Colonic mucosa (tissue), 4 donors: ENCODE measurements at regions not wholly inside any gene's neighbourhood (a gene's known extent, or its start where the extent isn't known, plus 50 kb on each side); places are given as distances from the start of the nearest gene placed in this dataset.

Experiments used
- DNase-seq: peaks from one replicate; pipeline ENCODE4 v3.0.0-alpha.2; 2020
- H3K27ac ChIP-seq: fragments of 200-600 bp; one replicate; pipeline ENCODE4 v1.8.0; 2021
- H3K27me3 ChIP-seq: fragments of 200-600 bp; one replicate; pipeline ENCODE4 v1.8.0; 2021
- H3K36me3 ChIP-seq: fragments of 200-600 bp; one replicate; pipeline ENCODE4 v1.8.0; 2021
- H3K4me1 ChIP-seq: fragments of 200-600 bp; one replicate; pipeline ENCODE4 v1.8.0; 2021; ENCODE audit warnings: mild to moderate bottlenecking
- H3K4me3 ChIP-seq: fragments of 200-600 bp; one replicate; pipeline ENCODE4 v1.8.0; 2021
- H3K9ac ChIP-seq, 2 donors: one replicate each; pipeline ENCODE4 v1.7.0; 2013; ENCODE audit warnings: control low read depth in 2 of 2, low read depth in 2 of 2, low read length in 2 of 2
- H3K9me3 ChIP-seq: fragments of 200-600 bp; one replicate; pipeline ENCODE4 v1.8.0; 2021
- CTCF ChIP-seq: fragments of 200-600 bp; IDR thresholded peaks from one replicate; pipeline ENCODE4 v1.8.0; 2022; ENCODE audit warnings: antibody characterized with exemption, mild to moderate bottlenecking
- intact Hi-C: fragments of 100-400 bp; cut with DNase I; formaldehyde crosslinking; loops from one replicate; pipeline ENCODE4 v1.14.1; 2022
- donor health status: healthy.
- donor health status: DM: no; HTN: no; CAD: no.
- donor health status: DM: no; HTN: no; CAD: no.

GRCh38 chr10:21068026-21068656, 171.0 kb upstream of the NEBL start:
- Histone ChIP-seq H3K4me1 (no peaks in the 10 kb centered on the region), H3K4me3 (no peak overlapping the region), H3K27me3 (no peaks in the 10 kb centered on the region), H3K27ac (no peak overlapping the region), H3K9me3 (no peaks in the 10 kb centered on the region), H3K36me3 (no peaks in the 10 kb centered on the region), H3K9ac (no peak overlapping the region)
- no peak for DNase-seq
- intact Hi-C loops, result no loop called here
- TF ChIP-seq CTCF, result no peak

DNA sequence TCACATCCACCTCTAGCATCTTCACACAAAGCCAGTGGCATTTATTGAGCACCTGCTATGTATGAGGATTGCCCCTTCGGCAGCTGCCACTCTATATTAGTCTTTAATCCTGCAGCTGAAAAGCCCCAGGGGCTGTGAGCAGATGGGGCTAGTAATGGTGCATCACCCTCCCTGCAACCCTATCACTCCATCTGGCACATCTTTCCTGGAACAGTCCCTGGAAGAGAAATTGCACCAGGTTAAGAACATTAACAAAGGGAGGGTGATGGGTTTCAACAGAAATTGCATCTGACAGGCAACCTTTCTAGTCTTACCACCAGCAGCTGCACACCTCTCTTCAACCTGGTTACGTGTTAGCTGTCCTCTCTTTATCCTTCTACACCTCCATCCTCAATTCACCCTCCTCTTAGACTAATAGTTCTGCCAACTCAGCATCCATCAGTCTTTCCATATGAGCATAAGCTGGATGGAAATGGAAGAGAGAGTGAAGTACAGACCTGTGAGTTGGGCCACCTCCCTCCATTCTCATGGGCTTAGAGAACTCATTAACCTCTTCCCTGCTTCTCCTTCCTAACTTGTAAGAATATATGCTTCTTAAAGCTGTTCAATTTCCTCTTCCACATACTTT, 168.6 kb upstream of the NEBL start:
- intact Hi-C loops, result no loop called here
- Histone ChIP-seq H3K27me3 (no peaks in the 10 kb centered on the region), H3K9me3 (no peaks in the 10 kb centered on the region), H3K36me3 (no peaks in the 10 kb centered on the region), H3K9ac (no peak overlapping the region), H3K4me3 (no peak overlapping the region), H3K4me1 (no peaks in the 10 kb centered on the region), H3K27ac (no peak overlapping the region)
- no peak for TF ChIP-seq CTCF
- no peak for DNase-seq

DNA sequence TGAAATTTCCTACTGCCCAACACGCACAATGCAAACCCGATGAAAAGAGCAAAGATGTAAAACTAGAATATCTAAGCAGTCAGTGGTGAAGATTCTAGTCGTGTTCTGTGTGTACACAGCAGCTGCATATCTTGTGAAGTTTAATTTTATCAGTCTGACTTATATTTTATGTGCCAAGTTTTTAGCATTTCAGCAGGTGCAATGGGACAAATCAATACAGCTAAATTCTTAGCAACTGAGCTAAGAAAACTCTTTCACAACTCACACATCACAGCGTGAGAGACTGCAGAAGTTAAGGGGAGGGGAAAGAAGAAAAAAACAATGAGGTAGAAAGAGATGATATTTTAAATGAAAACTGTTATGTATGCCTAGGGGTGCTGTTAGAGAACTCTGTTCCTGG, 164.9 kb upstream of the NEBL start:
- H3K4me1 ChIP-seq, result no peaks in the 10 kb centered on the region
- H3K9ac ChIP-seq, result no peak overlapping the region
- H3K36me3 ChIP-seq, result no peaks in the 10 kb centered on the region
- no peak for TF ChIP-seq CTCF
- H3K9me3 ChIP-seq, result no peaks in the 10 kb centered on the region
- DNase-seq, result no peak
- H3K27me3 ChIP-seq, result no peaks in the 10 kb centered on the region
- intact Hi-C loops, result no loop called here
- no peak overlapping the region for H3K27ac ChIP-seq
- H3K4me3 ChIP-seq, result no peak overlapping the region

GRCh38 chr10:21061184-21061583, 164.1 kb upstream of the NEBL start:
- Histone ChIP-seq H3K9me3 (no peaks in the 10 kb centered on the region), H3K36me3 (no peaks in the 10 kb centered on the region), H3K4me3 (no peak overlapping the region), H3K4me1 (no peaks in the 10 kb centered on the region), H3K27ac (no peak overlapping the region), H3K9ac (no peak overlapping the region), H3K27me3 (no peaks in the 10 kb centered on the region)
- intact Hi-C loops, result no loop called here
- DNase-seq, result no peak
- no peak for TF ChIP-seq CTCF

DNA sequence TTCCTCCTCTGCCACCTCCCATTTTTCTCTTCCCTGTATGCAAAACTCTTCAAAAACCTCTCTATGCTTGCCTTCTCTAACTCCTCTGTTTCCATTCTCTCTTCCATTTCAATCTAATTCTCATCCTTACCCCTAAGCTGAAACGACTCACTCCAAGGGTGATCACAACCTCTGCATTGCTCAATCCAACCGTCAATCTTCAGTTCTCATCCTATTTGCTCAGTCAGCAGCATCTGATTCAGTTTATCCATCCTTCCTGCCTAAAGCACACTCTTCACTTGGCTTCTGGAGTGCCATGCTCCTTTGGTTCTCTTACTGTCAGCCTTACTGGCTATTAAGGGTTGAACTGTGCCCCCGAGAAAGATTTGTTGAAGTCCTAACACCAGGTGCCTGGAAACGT, 163.5 kb upstream of the NEBL start:
- DNase-seq, result no peak
- Histone ChIP-seq H3K27ac (no peak overlapping the region), H3K9me3 (no peaks in the 10 kb centered on the region), H3K27me3 (no peaks in the 10 kb centered on the region), H3K9ac (no peak overlapping the region), H3K4me3 (no peak overlapping the region), H3K36me3 (no peaks in the 10 kb centered on the region), H3K4me1 (no peaks in the 10 kb centered on the region)
- no peak for TF ChIP-seq CTCF
- intact Hi-C loops, result no loop called here
